Activated CD8-positive, alpha-beta T cell treated with anti-CD3 and anti-CD28 coated beads for 36 hours (primary cell): ENCODE measurements at regions not wholly inside any gene's neighbourhood (a gene's known extent, or its start where the extent isn't known, plus 50 kb on each side); places are given as distances from the start of the nearest gene placed in this dataset.

Experiments
- ATAC-seq: fragments of 200-7000 bp; cut with Tn5 transposase; one replicate; pipeline ENCODE4 v1.10.0; 2021; ENCODE audit warnings: mild to moderate bottlenecking, moderate library complexity
- CTCF ChIA-PET: fragments of 350-600 bp; sonication (Branson Sonifier 250); formaldehyde crosslinking; loops from one replicate; lab custom pipeline; 2021; ENCODE audit warnings: antibody characterized with exemption; lab: Charles Lee
- POLR2A ChIA-PET: fragments of 350-600 bp; sonication (Branson Sonifier 250); formaldehyde crosslinking; loops from one replicate; lab custom pipeline; 2021; ENCODE audit warnings: antibody characterized with exemption; lab: Charles Lee
- DNase-seq: peaks from one replicate; pipeline ENCODE4 v3.0.0-alpha.2; 2020
- H3K27ac Mint-ChIP-seq: one replicate; pipeline ENCODE4 v1.8.0; 2021; ENCODE audit warnings: mild to moderate bottlenecking, mixed read lengths
- H3K27me3 Mint-ChIP-seq: one replicate; pipeline ENCODE4 v1.8.0; 2021; ENCODE audit warnings: mixed read lengths
- H3K36me3 Mint-ChIP-seq: one replicate; pipeline ENCODE4 v1.8.0; 2021; ENCODE audit warnings: low read depth, mixed read lengths
- H3K4me1 Mint-ChIP-seq: one replicate; pipeline ENCODE4 v1.8.0; 2021; ENCODE audit warnings: low read depth, mixed read lengths
- H3K4me3 Mint-ChIP-seq: one replicate; pipeline ENCODE4 v1.8.0; 2021; ENCODE audit warnings: mild to moderate bottlenecking, moderate library complexity, mixed read lengths
- H3K9me3 Mint-ChIP-seq: one replicate; pipeline ENCODE4 v1.8.0; 2021; ENCODE audit warnings: mixed read lengths
- CTCF ChIP-seq: fragments of 200-600 bp; IDR thresholded peaks from one replicate; pipeline ENCODE4 v1.8.0; 2022; ENCODE audit warnings: antibody characterized with exemption, mild to moderate bottlenecking
- intact Hi-C: fragments of 100-400 bp; cut with micrococcal nuclease; formaldehyde crosslinking; loops from one replicate; pipeline ENCODE4 v1.10.0; 2022

- Mint-ChIP-seq H3K4me1 (no peaks in the 10 kb centered on the region), H3K9me3 (no peaks in the 10 kb centered on the region), H3K27ac (no peak overlapping the region), H3K27me3 (no peaks in the 10 kb centered on the region), H3K36me3 (no peaks in the 10 kb centered on the region), H3K4me3 (no peak overlapping the region)
- DNase-seq (peak; percentile 20), ATAC-seq (peak; percentile 30)
- intact Hi-C loops, result no loop called here
- ChIA-PET CTCF (no interaction called here), POLR2A (no interaction called here)
- peak; percentile 9 for TF ChIP-seq CTCF
Measured at GRCh38 chr2:40760071-40760666, 308.3 kb upstream of the SLC8A1 start.

GRCh38 chr2:40773291-40773690 lies 321.4 kb upstream of the SLC8A1 start:
- ChIA-PET POLR2A (no interaction called here), CTCF (no interaction called here)
- DNase-seq (no peak), ATAC-seq (no peak)
- no peaks in the 10 kb centered on the region for H3K4me1 Mint-ChIP-seq
- no peak for TF ChIP-seq CTCF
- no peaks in the 10 kb centered on the region for H3K9me3 Mint-ChIP-seq
- no peaks in the 10 kb centered on the region for H3K27me3 Mint-ChIP-seq
- no peak overlapping the region for H3K27ac Mint-ChIP-seq
- no peaks in the 10 kb centered on the region for H3K36me3 Mint-ChIP-seq
- H3K4me3 Mint-ChIP-seq, result no peak overlapping the region
- intact Hi-C loops, result no loop called here

- Mint-ChIP-seq H3K4me1 (no peaks in the 10 kb centered on the region), H3K4me3 (no peak overlapping the region), H3K36me3 (no peaks in the 10 kb centered on the region), H3K27me3 (no peaks in the 10 kb centered on the region), H3K9me3 (no peaks in the 10 kb centered on the region), H3K27ac (no peak overlapping the region)
- ChIA-PET CTCF (no interaction called here), POLR2A (no interaction called here)
- no peak for TF ChIP-seq CTCF
- no peak for ATAC-seq
- DNase-seq, result no peak
- intact Hi-C loops, result no loop called here
Measured at GRCh38 chr2:40783704-40784103, 331.8 kb upstream of the SLC8A1 start.

GRCh38 chr2:40786636-40787035 lies 334.7 kb upstream of the SLC8A1 start:
- no peaks in the 10 kb centered on the region for H3K27me3 Mint-ChIP-seq
- H3K4me3 Mint-ChIP-seq, result no peak overlapping the region
- CTCF ChIA-PET, result no interaction called here
- DNase-seq (no peak), ATAC-seq (no peak)
- no peak for TF ChIP-seq CTCF
- no peaks in the 10 kb centered on the region for H3K36me3 Mint-ChIP-seq
- H3K27ac Mint-ChIP-seq, result no peak overlapping the region
- peaks cover 2% of the 10 kb centered on the region for H3K4me1 Mint-ChIP-seq
- intact Hi-C loops, result no loop called here
- H3K9me3 Mint-ChIP-seq, result peaks cover 2% of the 10 kb centered on the region
- POLR2A ChIA-PET, result no interaction called here

GRCh38 chr2:40797120-40797519 lies 345.2 kb upstream of the SLC8A1 start:
- Mint-ChIP-seq H3K4me3 (no peak overlapping the region), H3K4me1 (no peaks in the 10 kb centered on the region), H3K27me3 (no peaks in the 10 kb centered on the region), H3K9me3 (no peaks in the 10 kb centered on the region), H3K36me3 (no peaks in the 10 kb centered on the region), H3K27ac (no peak overlapping the region)
- intact Hi-C loops, result no loop called here
- TF ChIP-seq CTCF, result no peak
- DNase-seq (no peak), ATAC-seq (no peak)
- CTCF ChIA-PET, result no interaction called here
- POLR2A ChIA-PET, result no interaction called here
